PC-3 (cell line): ENCODE measurements at regions not wholly inside any gene's neighbourhood (a gene's known extent, or its start where the extent isn't known, plus 50 kb on each side); places are given as distances from the start of the nearest gene placed in this dataset.

ENCODE experiments used
- CTCF ChIP-seq: fragments of 300-600 bp; sonication (generic); conservative IDR thresholded peaks from 2 replicates; pipeline ENCODE4 v1.5.1; 2017; ENCODE audit warnings: antibody characterized with exemption, low read depth, mild to moderate bottlenecking, low read length
- EZH2 ChIP-seq: fragments of 300-600 bp; sonication (generic); IDR thresholded peaks from one replicate; pipeline ENCODE4 v1.6.1; 2017; ENCODE audit warnings: antibody characterized with exemption, mild to moderate bottlenecking, low read length; ENCODE audit not compliant: unreplicated experiment
- EZH2phosphoT487 ChIP-seq: fragments of 300-600 bp; sonication (generic); IDR thresholded peaks from 2 replicates; pipeline ENCODE4 v1.6.1; 2018; ENCODE audit warnings: mild to moderate bottlenecking, antibody characterized with exemption, low read length, borderline replicate concordance

- TF ChIP-seq CTCF (no peak), EZH2 (no peak), EZH2phosphoT487 (no peak)
Measured at GRCh38 chr21:35265170-35265877, 216.2 kb upstream of the RUNX1 start.
